DMS153 treated with DMSO at 0.1 percent for 48 hours (cell line): ENCODE measurements at regions not wholly inside any gene's neighbourhood (a gene's known extent, or its start where the extent isn't known, plus 50 kb on each side); places are given as distances from the start of the nearest gene placed in this dataset.

Experiments
- DNase-seq: peaks from one replicate; lab custom pipeline; 2025; ENCODE audit not compliant: unreplicated experiment; lab: John Stamatoyannopoulos, UW

DNA sequence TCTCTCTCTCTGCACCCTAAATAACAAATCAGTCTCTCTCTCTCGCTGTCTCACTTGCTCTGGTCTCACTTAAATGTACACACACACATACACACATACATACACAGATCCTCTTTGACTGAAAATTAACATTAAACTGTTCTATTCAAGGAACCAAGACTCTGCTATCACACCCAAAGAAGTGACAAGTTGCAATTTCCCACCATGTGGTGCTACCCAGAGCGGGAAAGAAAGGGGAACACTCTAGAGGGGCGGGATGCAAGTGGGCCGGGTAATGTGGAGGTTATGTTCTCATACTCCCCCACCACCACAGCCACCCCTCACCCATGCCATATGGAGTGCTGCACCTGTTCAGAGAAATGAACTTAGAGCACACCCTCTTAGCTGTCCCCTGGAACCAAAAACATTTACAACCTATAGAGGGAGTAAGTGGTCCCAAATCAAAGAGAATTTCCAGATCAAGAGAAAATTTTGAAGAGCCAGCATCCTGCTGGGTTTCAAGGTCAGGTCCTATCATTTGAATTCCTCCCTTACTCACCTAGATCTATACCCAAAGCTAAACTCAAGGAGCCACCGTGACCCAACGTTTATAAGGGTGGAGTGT, 319.4 kb downstream of the BRINP2 start:
- no peak for DNase-seq

- no peak for DNase-seq
Observed at GRCh38 chr1:177488722-177489121, 318.0 kb downstream of the BRINP2 start.

DNA sequence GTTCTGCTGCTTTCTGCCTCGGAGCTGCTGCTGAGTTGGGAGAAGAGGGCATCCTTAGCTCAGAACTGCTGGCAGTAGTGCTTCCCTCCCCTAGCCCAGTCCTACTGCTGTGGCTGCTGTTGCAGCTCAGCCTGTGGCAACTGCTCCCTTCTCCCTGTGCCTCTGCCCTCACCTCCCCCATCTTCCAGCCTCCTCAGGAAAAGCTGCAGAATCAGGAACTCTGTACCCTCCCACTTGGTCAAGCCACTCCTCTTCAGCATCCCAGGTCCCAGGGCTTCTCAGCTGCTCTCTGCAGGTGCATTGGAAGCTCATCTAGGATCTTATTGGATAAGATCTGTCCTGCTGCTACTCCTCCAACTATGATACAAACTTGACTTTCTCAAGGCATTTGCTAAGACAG, 316.7 kb downstream of the BRINP2 start:
- DNase-seq = no peak

- no peak for DNase-seq
Observed at GRCh38 chr1:177480741-177481305, 310.1 kb downstream of the BRINP2 start.

- no peak for DNase-seq
Observed at GRCh38 chr1:177479600-177479999, 308.8 kb downstream of the BRINP2 start.

DNA sequence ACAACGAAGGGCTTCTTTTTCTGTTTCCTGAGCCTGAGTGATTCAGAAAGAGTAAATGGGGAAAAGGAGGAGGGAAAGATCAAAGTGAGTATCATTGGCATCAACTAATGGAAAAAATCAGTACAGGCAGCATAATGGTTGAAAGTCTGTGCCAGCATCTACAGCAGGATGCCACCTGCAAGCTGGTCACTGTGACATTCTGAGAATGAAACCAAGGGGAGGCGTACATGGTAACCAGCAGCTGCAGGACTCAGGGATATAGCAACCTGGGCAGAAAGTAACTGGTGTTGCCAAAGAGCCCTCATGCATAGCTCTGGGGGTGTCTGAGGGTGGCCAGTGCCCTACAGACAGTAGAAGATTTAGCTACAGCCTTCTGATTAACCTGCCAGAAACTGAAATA, 305.9 kb downstream of the BRINP2 start:
- no peak for DNase-seq

DNA sequence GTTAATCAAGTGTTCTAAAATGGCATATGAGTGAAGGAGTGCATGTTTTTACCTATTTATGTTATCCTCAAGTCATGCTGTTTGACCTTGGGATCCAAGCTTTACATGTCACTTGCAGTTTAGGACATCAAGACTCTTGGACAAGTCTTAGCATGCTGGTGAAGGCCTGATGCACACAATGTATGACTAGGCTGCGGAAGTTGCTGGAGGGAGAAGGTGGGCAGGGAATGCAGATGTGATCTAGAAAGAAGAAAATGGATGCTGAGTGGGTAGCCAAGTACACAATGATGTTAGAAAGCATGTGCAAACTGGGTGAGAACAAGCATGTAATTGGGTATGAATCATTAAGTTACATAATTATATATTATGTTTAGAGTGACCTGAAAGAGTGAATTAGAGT, 301.8 kb downstream of the BRINP2 start:
- DNase-seq = no peak

- DNase-seq = no peak
Observed at GRCh38 chr1:177471244-177471643, 300.5 kb downstream of the BRINP2 start.

- no peak for DNase-seq
Observed at GRCh38 chr1:177469519-177469918, 298.8 kb downstream of the BRINP2 start.

- no peak for DNase-seq
Observed at GRCh38 chr1:177466286-177466685, 295.5 kb downstream of the BRINP2 start.

- no peak for DNase-seq
Observed at GRCh38 chr1:177464686-177465085, 293.9 kb downstream of the BRINP2 start.

DNA sequence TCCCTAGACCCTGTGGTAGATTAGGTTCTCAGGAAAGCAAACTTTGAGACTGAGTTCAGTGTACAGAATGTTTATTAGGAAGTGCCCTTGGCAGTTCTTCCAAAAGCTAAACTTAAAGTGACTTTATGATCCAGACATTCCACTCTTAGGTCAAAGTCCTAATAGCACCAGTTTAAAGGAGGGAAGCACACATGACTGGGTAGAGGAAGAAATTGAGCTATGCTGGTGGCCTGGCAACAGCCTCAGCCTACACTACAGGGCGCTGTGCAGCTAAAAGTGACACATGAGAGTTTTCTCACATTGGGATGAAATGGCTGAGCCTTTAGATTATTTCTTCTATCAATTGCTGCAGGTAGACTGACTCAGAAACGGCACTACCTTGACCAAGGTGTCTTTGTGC, 280.4 kb downstream of the BRINP2 start:
- DNase-seq = no peak

- DNase-seq = no peak
Observed at GRCh38 chr1:177448652-177449357, 278.0 kb downstream of the BRINP2 start.

- no peak for DNase-seq
Observed at GRCh38 chr1:177448036-177448615, 277.4 kb downstream of the BRINP2 start.

GRCh38 chr1:177444997-177445746, 274.4 kb downstream of the BRINP2 start:
- no peak for DNase-seq

DNA sequence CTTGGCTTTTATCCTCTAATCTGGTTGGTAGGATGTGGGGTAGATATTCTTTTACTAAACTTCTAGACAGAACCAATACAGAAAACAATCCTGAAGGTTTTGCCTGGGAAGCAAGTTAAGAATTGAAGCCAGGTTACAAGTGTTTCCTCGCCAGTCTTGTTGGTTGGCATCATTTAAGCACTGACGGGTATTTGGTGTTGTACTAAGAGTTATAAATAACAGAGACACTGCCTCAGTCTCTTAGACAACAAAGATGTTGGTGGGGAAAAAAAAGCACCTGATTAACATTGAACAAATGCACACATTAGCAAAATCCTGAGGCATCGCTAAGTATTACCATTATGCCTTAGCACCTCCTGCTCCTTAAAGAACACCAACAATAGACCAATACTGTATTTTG, 272.2 kb downstream of the BRINP2 start:
- DNase-seq = no peak

DNA sequence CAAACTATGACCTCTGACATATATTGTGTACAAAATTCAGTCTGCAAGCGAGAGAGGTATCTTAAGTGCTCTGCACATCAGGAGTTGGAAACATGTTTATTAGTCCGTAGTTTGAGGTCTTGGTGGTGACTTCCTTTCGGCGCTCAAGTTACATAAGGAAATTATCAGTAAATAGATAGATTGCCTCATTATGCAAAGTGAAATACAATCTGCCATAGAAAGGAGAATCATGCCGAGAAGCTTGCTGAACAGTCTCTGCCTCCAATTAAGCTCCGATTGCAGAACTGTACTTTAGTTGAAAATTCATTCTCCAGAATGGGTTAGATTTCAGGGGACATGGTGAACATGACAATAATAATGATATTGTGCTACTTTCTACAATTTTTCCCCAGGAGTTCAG, 271.8 kb downstream of the BRINP2 start:
- no peak for DNase-seq

DNA sequence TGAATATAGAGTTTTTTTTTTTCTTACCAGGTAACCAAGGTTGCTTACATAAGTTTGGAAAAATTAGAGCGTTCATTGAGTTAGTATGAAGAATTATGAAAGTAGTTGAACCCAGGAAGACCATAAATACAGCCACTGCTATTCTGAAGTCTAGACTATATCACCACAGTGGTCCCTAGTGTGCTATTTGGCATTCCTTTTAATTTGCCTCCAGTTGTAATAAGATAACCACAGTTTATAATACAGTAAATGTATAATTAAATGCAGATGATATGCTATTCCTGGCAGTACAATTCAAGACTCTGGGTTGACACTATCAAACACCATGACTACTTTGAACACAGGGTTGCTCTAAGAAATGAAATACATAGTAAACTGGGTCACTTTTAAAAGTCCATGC, 270.5 kb downstream of the BRINP2 start:
- DNase-seq = no peak

DNA sequence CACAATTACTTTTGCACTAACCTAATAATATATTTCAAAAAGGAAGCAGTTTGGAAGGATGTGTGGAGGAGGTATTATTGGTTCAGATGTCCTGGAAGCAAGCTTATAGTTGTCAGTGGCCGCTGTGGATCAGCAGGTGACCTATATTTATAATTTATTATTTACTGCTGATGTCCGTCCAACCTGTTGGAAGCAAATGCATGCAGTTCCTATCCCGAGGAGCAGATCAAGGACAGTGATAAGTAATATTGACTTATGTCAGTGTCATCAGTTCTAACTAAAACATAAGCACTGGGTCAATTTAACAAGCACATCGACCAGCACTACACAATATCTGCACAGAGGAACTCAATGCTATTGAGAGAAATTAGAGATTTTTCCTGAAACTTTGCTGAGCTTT, 270.1 kb downstream of the BRINP2 start:
- no peak for DNase-seq

DNA sequence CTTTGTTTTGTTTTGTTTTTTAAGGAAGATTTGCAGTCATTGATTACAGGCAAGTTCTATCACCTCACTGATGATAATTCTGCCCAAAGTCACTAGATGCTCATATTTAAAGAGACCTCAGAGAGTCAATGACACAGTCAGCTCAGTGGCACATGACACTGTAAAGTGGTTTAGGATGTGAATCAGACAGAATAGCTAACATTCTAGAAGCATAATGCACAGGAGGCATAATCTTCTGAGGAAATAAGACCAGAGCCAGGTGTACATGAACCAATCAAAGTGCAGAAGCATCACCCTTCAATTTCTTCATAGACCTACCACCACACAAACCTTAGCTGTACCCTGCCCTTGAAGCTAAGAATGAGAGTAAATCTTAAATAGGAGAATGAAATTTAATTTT, 268.5 kb downstream of the BRINP2 start:
- DNase-seq = no peak

DNA sequence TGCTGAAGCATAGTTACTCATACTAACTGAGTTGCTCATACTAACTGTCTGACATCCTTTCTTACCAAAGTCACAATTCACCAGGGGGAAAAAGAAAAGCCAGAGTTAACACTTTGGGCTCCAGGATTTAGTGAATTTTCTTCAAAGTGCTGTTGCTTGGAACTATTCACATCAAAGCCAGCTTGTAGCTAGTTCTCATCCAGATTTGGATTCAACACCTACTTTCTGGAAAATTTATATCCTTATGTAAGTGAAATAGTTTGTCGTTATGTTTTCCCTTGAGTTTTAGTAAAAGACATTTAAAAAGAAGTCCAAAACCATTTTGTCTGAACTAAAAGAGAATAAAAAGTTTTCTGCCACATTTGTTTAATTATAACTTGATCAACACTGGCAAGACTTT, 264.6 kb downstream of the BRINP2 start:
- no peak for DNase-seq

DNA sequence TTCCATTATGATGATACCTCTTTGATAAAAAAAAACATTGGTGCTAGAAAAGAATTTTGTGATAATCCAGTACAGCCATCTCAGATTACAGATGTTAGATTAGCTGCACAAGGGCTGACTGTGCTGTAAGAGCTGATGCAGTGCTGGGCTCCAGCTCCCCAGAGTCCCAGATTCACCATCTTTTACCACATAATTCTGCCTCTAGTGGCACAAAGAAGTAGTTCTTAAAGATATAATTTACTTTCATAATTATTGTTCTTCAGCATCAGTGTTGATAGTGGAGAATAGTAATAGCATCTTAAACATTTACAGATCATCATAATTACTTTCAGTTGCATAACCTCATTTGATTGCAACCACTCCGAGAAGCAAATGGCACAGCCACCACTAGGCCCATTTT, 262.1 kb downstream of the BRINP2 start:
- DNase-seq = no peak
